ENCODE measurements at regions not wholly inside any gene's neighbourhood (a gene's known extent, or its start where the extent isn't known, plus 50 kb on each side); places are given as distances from the start of the nearest gene placed in this dataset.

GRCh38 chr3:76627236-76627635, 412.7 kb upstream of the ROBO2 start:
- no peak overlapping the region for H3K4me3 Mint-ChIP-seq (ENCODE audit: unreplicated experiment)
- H3K36me3 Mint-ChIP-seq (ENCODE audit: low read depth), result no peaks in the 10 kb centered on the region
- DNase-seq (ENCODE audit: low spot score), result no peak
- H3K27ac Mint-ChIP-seq (ENCODE audit: unreplicated experiment), result no peak overlapping the region
- no peak for TF ChIP-seq CTCF (IDR thresholded peaks at IDR 0.05)
- no peaks in the 10 kb centered on the region for H3K4me1 Mint-ChIP-seq (ENCODE audit: low read depth)
- H3K27me3 Mint-ChIP-seq (ENCODE audit: low read depth), result peaks cover 2% of the 10 kb centered on the region
- H3K9me3 Mint-ChIP-seq (ENCODE audit: low read depth), result no peaks in the 10 kb centered on the region

GRCh38 chr3:76631251-76631650, 408.6 kb upstream of the ROBO2 start:
- no peaks in the 10 kb centered on the region for H3K4me1 Mint-ChIP-seq (ENCODE audit: low read depth)
- H3K36me3 Mint-ChIP-seq (ENCODE audit: low read depth), result no peaks in the 10 kb centered on the region
- H3K27me3 Mint-ChIP-seq (ENCODE audit: low read depth), result no peaks in the 10 kb centered on the region
- no peaks in the 10 kb centered on the region for H3K9me3 Mint-ChIP-seq (ENCODE audit: low read depth)
- no peak for TF ChIP-seq CTCF (IDR thresholded peaks at IDR 0.05)
- H3K4me3 Mint-ChIP-seq (ENCODE audit: unreplicated experiment), result no peak overlapping the region
- no peak for DNase-seq (ENCODE audit: low spot score)
- no peak overlapping the region for H3K27ac Mint-ChIP-seq (ENCODE audit: unreplicated experiment)

- TF ChIP-seq CTCF (IDR thresholded peaks at IDR 0.05), result no peak
- Mint-ChIP-seq H3K36me3 (ENCODE audit: low read depth) (no peaks in the 10 kb centered on the region), H3K9me3 (ENCODE audit: low read depth) (no peaks in the 10 kb centered on the region), H3K4me3 (ENCODE audit: unreplicated experiment) (no peak overlapping the region), H3K27ac (ENCODE audit: unreplicated experiment) (no peak overlapping the region), H3K4me1 (ENCODE audit: low read depth) (no peaks in the 10 kb centered on the region), H3K27me3 (ENCODE audit: low read depth) (no peaks in the 10 kb centered on the region)
- no peak for DNase-seq (ENCODE audit: low spot score)
Observed at GRCh38 chr3:76638006-76638405, 401.9 kb upstream of the ROBO2 start.

- H3K27me3 Mint-ChIP-seq (ENCODE audit: low read depth), result peaks cover 4% of the 10 kb centered on the region
- TF ChIP-seq CTCF (IDR thresholded peaks at IDR 0.05), result no peak
- H3K27ac Mint-ChIP-seq (ENCODE audit: unreplicated experiment), result no peak overlapping the region
- no peak for DNase-seq (ENCODE audit: low spot score)
- H3K9me3 Mint-ChIP-seq (ENCODE audit: low read depth), result no peaks in the 10 kb centered on the region
- H3K4me1 Mint-ChIP-seq (ENCODE audit: low read depth), result no peaks in the 10 kb centered on the region
- H3K4me3 Mint-ChIP-seq (ENCODE audit: unreplicated experiment), result no peak overlapping the region
- no peaks in the 10 kb centered on the region for H3K36me3 Mint-ChIP-seq (ENCODE audit: low read depth)
Observed at GRCh38 chr3:76643623-76644304, 396.1 kb upstream of the ROBO2 start.

GRCh38 chr3:76644305-76644675, 395.6 kb upstream of the ROBO2 start:
- H3K36me3 Mint-ChIP-seq (ENCODE audit: low read depth), result no peaks in the 10 kb centered on the region
- H3K9me3 Mint-ChIP-seq (ENCODE audit: low read depth), result no peaks in the 10 kb centered on the region
- no peak overlapping the region for H3K27ac Mint-ChIP-seq (ENCODE audit: unreplicated experiment)
- no peak for DNase-seq (ENCODE audit: low spot score)
- no peak overlapping the region for H3K4me3 Mint-ChIP-seq (ENCODE audit: unreplicated experiment)
- H3K27me3 Mint-ChIP-seq (ENCODE audit: low read depth), result peaks cover 4% of the 10 kb centered on the region
- no peaks in the 10 kb centered on the region for H3K4me1 Mint-ChIP-seq (ENCODE audit: low read depth)
- TF ChIP-seq CTCF (IDR thresholded peaks at IDR 0.05), result no peak

Measured in chondrocyte (in vitro differentiated cells).